Fibroblast of pulmonary artery (primary cell): ENCODE measurements at regions not wholly inside any gene's neighbourhood (a gene's known extent, or its start where the extent isn't known, plus 50 kb on each side); places are given as distances from the start of the nearest gene placed in this dataset.

ENCODE experiments used
- DNase-seq: peaks from one replicate; pipeline ENCODE4 v3.0.0-alpha.2; 2010; ENCODE audit warnings: low read depth
- H3K4me3 ChIP-seq: replicated peaks from 2 replicates; pipeline ENCODE4 v1.5.1; 2011; ENCODE audit warnings: low read depth, mild to moderate bottlenecking, control low read depth, low read length, moderate library complexity
- TF ChIP-seq, protein P1 (sequence below): IDR thresholded peaks from 2 replicates; pipeline ENCODE4 v1.5.1; 2011; ENCODE audit warnings: mild to moderate bottlenecking, control low read depth, low read length, inconsistent platforms; ENCODE audit errors: missing control alignments

DNA sequence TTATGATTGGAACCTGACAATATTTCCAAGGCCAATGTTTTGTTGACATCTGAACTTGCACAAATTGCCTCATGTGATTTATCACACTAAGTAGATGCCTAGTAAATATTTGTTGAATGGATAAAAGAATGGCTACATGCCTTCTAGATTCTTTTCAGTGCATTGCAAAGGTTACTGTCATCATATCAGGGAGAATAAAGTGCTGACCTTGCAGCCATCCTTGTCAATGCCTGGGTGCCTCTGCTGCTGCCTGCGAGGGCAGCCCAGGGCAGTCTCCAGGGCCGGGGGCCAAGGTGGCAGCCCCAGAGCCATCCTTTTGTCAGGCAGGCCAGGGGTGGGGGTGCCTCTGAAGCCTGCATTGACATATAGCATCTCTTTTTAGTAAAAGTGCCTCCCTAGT is 325.6 kb upstream of the MTNR1B start:
- no peak for DNase-seq
- TF ChIP-seq, protein P1, sequence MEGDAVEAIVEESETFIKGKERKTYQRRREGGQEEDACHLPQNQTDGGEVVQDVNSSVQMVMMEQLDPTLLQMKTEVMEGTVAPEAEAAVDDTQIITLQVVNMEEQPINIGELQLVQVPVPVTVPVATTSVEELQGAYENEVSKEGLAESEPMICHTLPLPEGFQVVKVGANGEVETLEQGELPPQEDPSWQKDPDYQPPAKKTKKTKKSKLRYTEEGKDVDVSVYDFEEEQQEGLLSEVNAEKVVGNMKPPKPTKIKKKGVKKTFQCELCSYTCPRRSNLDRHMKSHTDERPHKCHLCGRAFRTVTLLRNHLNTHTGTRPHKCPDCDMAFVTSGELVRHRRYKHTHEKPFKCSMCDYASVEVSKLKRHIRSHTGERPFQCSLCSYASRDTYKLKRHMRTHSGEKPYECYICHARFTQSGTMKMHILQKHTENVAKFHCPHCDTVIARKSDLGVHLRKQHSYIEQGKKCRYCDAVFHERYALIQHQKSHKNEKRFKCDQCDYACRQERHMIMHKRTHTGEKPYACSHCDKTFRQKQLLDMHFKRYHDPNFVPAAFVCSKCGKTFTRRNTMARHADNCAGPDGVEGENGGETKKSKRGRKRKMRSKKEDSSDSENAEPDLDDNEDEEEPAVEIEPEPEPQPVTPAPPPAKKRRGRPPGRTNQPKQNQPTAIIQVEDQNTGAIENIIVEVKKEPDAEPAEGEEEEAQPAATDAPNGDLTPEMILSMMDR: no peak

GRCh38 chr11:92644595-92645445 is 324.6 kb upstream of the MTNR1B start:
- no peak overlapping the region for H3K4me3 ChIP-seq
- DNase-seq: no peak
- TF ChIP-seq, protein P1: no peak

More for the DNA sequence above, 325.6 kb upstream of the MTNR1B start:
- H3K4me3 ChIP-seq: no peak overlapping the region

GRCh38 chr11:92651159-92651558 is 318.3 kb upstream of the MTNR1B start:
- TF ChIP-seq, protein P1: no peak
- no peak overlapping the region for H3K4me3 ChIP-seq
- no peak for DNase-seq

GRCh38 chr11:92653454-92653853 is 316.0 kb upstream of the MTNR1B start:
- no peak for DNase-seq
- TF ChIP-seq, protein P1: no peak
- H3K4me3 ChIP-seq: no peak overlapping the region

DNA sequence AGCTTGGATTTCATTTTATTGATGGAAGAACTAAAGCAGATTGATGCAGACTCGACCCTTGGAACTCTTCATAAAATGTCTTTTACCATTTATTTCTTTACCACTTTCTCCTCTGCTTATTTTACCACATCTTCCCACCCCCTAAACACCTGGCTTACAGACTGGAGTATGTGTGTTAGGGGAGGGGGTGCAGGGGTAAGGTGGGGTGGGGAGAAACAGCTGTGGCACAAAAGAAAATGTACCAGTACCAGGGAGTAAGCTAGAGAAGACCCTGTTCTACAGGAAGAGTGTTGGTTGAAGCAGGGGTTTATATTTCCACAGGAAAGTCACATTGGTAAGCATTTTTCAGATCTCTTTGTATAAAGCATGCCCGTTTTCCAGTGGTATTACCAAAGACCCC is 312.7 kb upstream of the MTNR1B start:
- TF ChIP-seq, protein P1: no peak
- no peak for DNase-seq
- no peak overlapping the region for H3K4me3 ChIP-seq

DNA sequence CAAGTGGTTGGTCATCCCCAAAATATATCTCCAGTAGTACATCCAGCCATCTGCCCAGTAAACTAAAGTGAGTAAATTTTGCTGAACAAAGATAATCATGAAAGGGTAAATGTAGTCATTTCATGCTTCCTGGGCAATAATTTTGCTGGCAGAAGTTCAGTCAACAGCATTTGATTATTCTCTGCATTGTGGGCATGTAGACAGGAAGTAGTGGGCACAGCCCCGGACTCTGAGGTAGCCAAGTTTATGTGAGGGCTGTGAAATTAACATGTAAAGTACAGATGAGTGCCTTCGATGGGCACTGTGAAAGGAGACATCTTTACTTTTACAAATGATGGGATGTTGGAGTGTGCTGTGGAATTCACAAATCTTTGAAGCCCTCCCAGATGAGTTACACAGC is 312.2 kb upstream of the MTNR1B start:
- TF ChIP-seq, protein P1: no peak
- H3K4me3 ChIP-seq: no peak overlapping the region
- no peak for DNase-seq

DNA sequence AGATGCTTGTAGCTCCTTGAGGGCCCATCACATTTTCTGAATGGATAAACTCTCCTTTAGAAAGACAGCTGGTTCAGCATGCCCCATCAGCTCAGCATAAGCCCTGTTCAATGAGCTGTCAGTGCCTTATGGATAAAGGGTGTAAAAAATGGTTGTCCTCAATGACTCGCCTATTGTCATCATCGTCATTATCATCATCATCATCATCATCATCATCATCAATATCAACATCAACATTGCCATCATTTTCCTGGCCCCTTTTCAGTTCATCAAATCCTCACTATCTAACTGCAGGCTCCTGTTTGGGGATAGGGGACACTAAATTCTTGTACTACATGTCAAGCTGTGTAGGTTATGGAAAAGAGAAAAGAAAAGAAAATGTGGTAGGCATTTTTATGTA is 310.7 kb upstream of the MTNR1B start:
- DNase-seq: no peak
- TF ChIP-seq, protein P1: no peak
- H3K4me3 ChIP-seq: no peak overlapping the region
